HepG2 (cell line): ENCODE measurements at regions not wholly inside any gene's neighbourhood (a gene's known extent, or its start where the extent isn't known, plus 50 kb on each side); places are given as distances from the start of the nearest gene placed in this dataset.

Experiments
- ATAC-seq: fragments of 200-7000 bp; cut with Tn5 transposase; 3 replicates; pipeline ENCODE4 v1.9.1; 2020; ENCODE audit warnings: mild to moderate bottlenecking, moderate library complexity
- BruUV-seq: library from RNA; stranded (reverse); fragments of 400-500 nt; replicated peaks from 2 replicates; lab custom pipeline; 2021; lab: Mats Ljungman, UMichigan
- CTCF ChIA-PET: fragments of 300-600 bp; formaldehyde crosslinking; extraction: SDS; loops from one replicate; lab custom pipeline; 2021; ENCODE audit warnings: low total read pairs, inconsistent platforms, low intra/inter-chr PET ratio; lab: Yijun Ruan, JAX
- POLR2A ChIA-PET: fragments of 350-600 bp; sonication (Branson Sonifier 250); formaldehyde crosslinking; loops from one replicate; lab custom pipeline; 2020; ENCODE audit warnings: antibody characterized with exemption, inconsistent platforms; lab: Yijun Ruan, JAX
- DNase-seq: peaks from one replicate; pipeline ENCODE4 v3.0.0-alpha.2; 2015; ENCODE audit warnings: low spot score
- FAIRE-seq: peaks from 3 replicates; lab custom pipeline; 2011; peaks lifted over from hg19 to GRCh38; lab: Jason Lieb, UNC
- H2AFZ ChIP-seq: one replicate; pipeline ENCODE4 v1.6.1; 2011; ENCODE audit warnings: low read length, inconsistent platforms
- H3K27ac ChIP-seq: fragments of 300-600 bp; 3 replicates; pipeline ENCODE4 v1.8.0; 2011; ENCODE audit warnings: mixed run types, mild to moderate bottlenecking, mixed read lengths, low read length, inconsistent platforms; ENCODE audit not compliant: insufficient read depth; ENCODE audit errors: extremely low read length
- H3K27me3 ChIP-seq, 2 experiments: fragments of 200-600 bp in 1 of 2; 2 replicates in 1 of 2; 3 replicates in 1 of 2; pipeline versions ENCODE4 v1.6.0 to v1.8.0; 2011; ENCODE audit warnings: low read length in 2 of 2, mild to moderate bottlenecking in 2 of 2, moderate library complexity in 2 of 2, inconsistent platforms in 1 of 2; ENCODE audit not compliant: insufficient read depth in 2 of 2, control insufficient read depth in 1 of 2
- H3K36me3 ChIP-seq, 2 experiments: fragments of 200-600 bp in 1 of 2; replicated peaks in 1 of 2; 2 replicates in 1 of 2; 3 replicates in 1 of 2; pipeline versions ENCODE4 v1.5.1 to v1.8.0; 2011; ENCODE audit warnings: low read length in 2 of 2, inconsistent platforms in 1 of 2; ENCODE audit not compliant: insufficient read depth in 2 of 2, control insufficient read depth in 1 of 2
- H3K4me1 ChIP-seq: 2 replicates; pipeline ENCODE4 v1.5.1; 2012; ENCODE audit warnings: low read length, inconsistent platforms; ENCODE audit not compliant: insufficient read depth
- H3K4me2 ChIP-seq: 2 replicates; pipeline ENCODE4 v1.6.0; 2011; ENCODE audit warnings: low read depth, low read length, inconsistent platforms
- H3K4me3 ChIP-seq, 3 experiments: fragments of 200-600 bp in 1 of 3; sonication (generic), shearing (Covaris generic) in 1 of 3; replicated peaks in 1 of 3; 2 replicates each; pipeline ENCODE4 v1.5.1; 2011 to 2016; ENCODE audit warnings: low read length in 3 of 3, inconsistent platforms in 2 of 3, low read depth in 2 of 3, mild to moderate bottlenecking in 2 of 3, control low read depth in 1 of 3, mixed read lengths in 1 of 3; ENCODE audit not compliant: insufficient read depth in 1 of 3
- H3K79me2 ChIP-seq: one replicate; pipeline ENCODE4 v1.6.1; 2011; ENCODE audit warnings: low read length, inconsistent platforms; ENCODE audit not compliant: insufficient read depth
- H3K9ac ChIP-seq: 2 replicates; pipeline ENCODE4 v1.6.0; 2011; ENCODE audit warnings: mild to moderate bottlenecking, low read depth, low read length, inconsistent platforms; ENCODE audit not compliant: insufficient read depth
- H3K9me3 ChIP-seq: 2 replicates; pipeline ENCODE4 v1.5.1; 2012; ENCODE audit warnings: mild to moderate bottlenecking, low read length
- H4K20me1 ChIP-seq: 2 replicates; pipeline ENCODE4 v1.6.0; 2011; ENCODE audit warnings: inconsistent platforms, mild to moderate bottlenecking, low read length, moderate library complexity; ENCODE audit not compliant: insufficient read depth
- ELF1 ChIP-seq: sonication (generic); formaldehyde crosslinking; IDR thresholded peaks from 2 replicates; pipeline ENCODE4 v1.4.0; 2020; ENCODE audit warnings: missing genetic modification reagents
- ERF ChIP-seq: IDR thresholded peaks from 2 replicates; pipeline ENCODE4 v1.6.1; 2018; ENCODE audit warnings: missing biosample characterization, missing genetic modification reagents
- MTF1 ChIP-seq: sonication (generic); formaldehyde crosslinking; IDR thresholded peaks from 2 replicates; pipeline ENCODE4 v1.5.0; 2020; ENCODE audit warnings: missing genetic modification reagents
- NFE2 ChIP-seq: sonication (generic); formaldehyde crosslinking; IDR thresholded peaks from 2 replicates; pipeline ENCODE4 v1.4.0; 2020; ENCODE audit warnings: missing genetic modification reagents
- NFE2L1 ChIP-seq: sonication (generic); formaldehyde crosslinking; IDR thresholded peaks from 2 replicates; pipeline ENCODE4 v1.4.0; 2020; ENCODE audit warnings: missing genetic modification reagents, mild to moderate bottlenecking, borderline replicate concordance
- RARA ChIP-seq: IDR thresholded peaks from 2 replicates; pipeline ENCODE4 v1.6.1; 2016; ENCODE audit warnings: missing genetic modification reagents, missing compliant biosample characterization
- SIN3B ChIP-seq: fragments of 150-350 bp; IDR thresholded peaks from 2 replicates; pipeline ENCODE4 v1.6.1; 2014; ENCODE audit warnings: low read length
- SPEN ChIP-seq: sonication (generic); formaldehyde crosslinking; IDR thresholded peaks from 2 replicates; pipeline ENCODE4 v1.5.1; 2020; ENCODE audit warnings: low read depth, mild to moderate bottlenecking, missing genetic modification reagents
- TCF7L2 ChIP-seq: IDR thresholded peaks from 2 replicates; pipeline ENCODE4 v1.6.1; 2011; ENCODE audit warnings: mild to moderate bottlenecking, low read depth, low read length, moderate library complexity
- THRA ChIP-seq: sonication (generic); formaldehyde crosslinking; IDR thresholded peaks from 2 replicates; pipeline ENCODE4 v1.4.0; 2020; ENCODE audit warnings: missing genetic modification reagents, borderline replicate concordance
- ZNF318 ChIP-seq: sonication (generic); formaldehyde crosslinking; IDR thresholded peaks from 2 replicates; pipeline ENCODE4 v1.4.0; 2020; ENCODE audit warnings: mild to moderate bottlenecking, missing genetic modification reagents
- ZNF329 ChIP-seq: sonication (generic); formaldehyde crosslinking; IDR thresholded peaks from 2 replicates; pipeline ENCODE4 v1.9.0; 2021; ENCODE audit warnings: low read depth, mild to moderate bottlenecking, missing genetic modification reagents
- whole genome bisulfite sequencing: methylation state at CpG from one replicate; pipeline ENCODE4 v1.1.6; 2017; ENCODE audit warnings: low lambda C conversion rate; 5-methylcytosine and 5-hydroxymethylcytosine counted together
- in situ Hi-C: cut with HindIII; loops from 2 replicates; pipeline ENCODE4 v1.10.0; 2017; ENCODE audit warnings: low pct_unique_long_range_greater_than_20kb; ENCODE audit not compliant: extremely low pct_ligation_motif_present
- intact Hi-C: fragments of 100-400 bp; cut with micrococcal nuclease; formaldehyde crosslinking; loops from one replicate; pipeline ENCODE4 v1.10.0; 2022; ENCODE audit not compliant: unreplicated experiment

- in situ Hi-C loops (no loop called here), intact Hi-C loops (no loop called here)
- TF ChIP-seq NFE2L1 (CRISPR knock-in tag) (no peak), ELF1 (CRISPR knock-in tag) (no peak), SPEN (CRISPR knock-in tag) (no peak), MTF1 (CRISPR knock-in tag) (no peak), ERF (CRISPR knock-in tag) (no peak), NFE2 (CRISPR knock-in tag) (no peak), TCF7L2 (no peak), THRA (CRISPR knock-in tag) (no peak), RARA (no peak), ZNF318 (no peak), ZNF329 (no peak), SIN3B (no peak)
- no peak overlapping the region for H3K4me2 ChIP-seq
- CTCF ChIA-PET: no interaction called here
- no peaks in the 10 kb centered on the region for H3K36me3 ChIP-seq
- ATAC-seq (no peak), FAIRE-seq (no peak), DNase-seq (no peak)
- POLR2A ChIA-PET: no interaction called here
- H2AFZ ChIP-seq: no peak overlapping the region
- H3K27me3 ChIP-seq: peaks cover 8 to 63% of the 10 kb centered on the region in 2 experiments; a peak in 4 of 5 replicates
- H3K9ac ChIP-seq: no peak overlapping the region
- BruUV-seq: no TSS peak
- 29% methylated on average over 8 of the region's 13 CpGs for WGBS
- no peaks in the 10 kb centered on the region for H4K20me1 ChIP-seq
- no peaks in the 10 kb centered on the region for H3K4me1 ChIP-seq
- no peak overlapping the region for H3K4me3 ChIP-seq
- no peak overlapping the region for H3K27ac ChIP-seq
- no peaks in the 10 kb centered on the region for H3K79me2 ChIP-seq
- no peaks in the 10 kb centered on the region for H3K9me3 ChIP-seq
Observed at GRCh38 chr20:59452856-59453255, 151.5 kb upstream of the PHACTR3 start.
